DND-41 (cell line): ENCODE measurements at regions not wholly inside any gene's neighbourhood (a gene's known extent, or its start where the extent isn't known, plus 50 kb on each side); places are given as distances from the start of the nearest gene placed in this dataset.

Source experiments
- CTCF ChIP-seq: IDR thresholded peaks from 2 replicates; pipeline ENCODE4 v1.5.1; 2012; ENCODE audit warnings: borderline replicate concordance, low read length, moderate library complexity, mild to moderate bottlenecking; ENCODE audit not compliant: poor library complexity, severe bottlenecking; ENCODE audit errors: extremely low read depth
- EZH2 ChIP-seq: IDR thresholded peaks from 3 replicates; pipeline ENCODE4 v1.6.1; 2012; ENCODE audit warnings: borderline replicate concordance, low read depth, mild to moderate bottlenecking, moderate library complexity, low read length, inconsistent platforms; ENCODE audit not compliant: severe bottlenecking

- no peak for TF ChIP-seq CTCF
- TF ChIP-seq EZH2: no peak
Observed at GRCh38 chr3:44146073-44146472, 95.6 kb upstream of the TOPAZ1 start.
